ENCODE measurements at regions not wholly inside any gene's neighbourhood (a gene's known extent, or its start where the extent isn't known, plus 50 kb on each side); places are given as distances from the start of the nearest gene placed in this dataset.

- TF ChIP-seq ZNF565 (CRISPR knock-in tag; conservative IDR thresholded peaks at IDR 0.05; ENCODE audit: low read depth) (no peak), PATZ1 (CRISPR knock-in tag; IDR thresholded peaks at IDR 0.05; ENCODE audit: borderline replicate concordance) (no peak), ZNF70 (CRISPR knock-in tag; IDR thresholded peaks at IDR 0.05) (no peak), OSR1 (CRISPR knock-in tag; IDR thresholded peaks at IDR 0.05) (no peak), ARNTL (CRISPR knock-in tag; IDR thresholded peaks at IDR 0.05; ENCODE audit: borderline replicate concordance, low read depth) (no peak), RARB (CRISPR knock-in tag; IDR thresholded peaks at IDR 0.05) (no peak), TOX (CRISPR knock-in tag; IDR thresholded peaks at IDR 0.05; ENCODE audit: borderline replicate concordance) (no peak), ESRRG (CRISPR knock-in tag; IDR thresholded peaks at IDR 0.05) (no peak), SNAI2 (CRISPR knock-in tag; IDR thresholded peaks at IDR 0.05) (no peak), ZFP3 (CRISPR knock-in tag; IDR thresholded peaks at IDR 0.05) (no peak), ISL1 (CRISPR knock-in tag; IDR thresholded peaks at IDR 0.05) (no peak), CSDC2 (CRISPR knock-in tag; IDR thresholded peaks at IDR 0.05) (no peak), BACH2 (CRISPR knock-in tag; IDR thresholded peaks at IDR 0.05; ENCODE audit: borderline replicate concordance) (no peak), TCF4 (CRISPR knock-in tag; IDR thresholded peaks at IDR 0.05; ENCODE audit: borderline replicate concordance) (no peak), ZFP30 (CRISPR knock-in tag; IDR thresholded peaks at IDR 0.05) (no peak), CREB5 (CRISPR knock-in tag; IDR thresholded peaks at IDR 0.05; ENCODE audit: low read depth) (no peak), GLIS3 (CRISPR knock-in tag; IDR thresholded peaks at IDR 0.05) (no peak), ZC3H10 (CRISPR knock-in tag; IDR thresholded peaks at IDR 0.05) (no peak)
- TF ChIP-seq, protein P1, sequence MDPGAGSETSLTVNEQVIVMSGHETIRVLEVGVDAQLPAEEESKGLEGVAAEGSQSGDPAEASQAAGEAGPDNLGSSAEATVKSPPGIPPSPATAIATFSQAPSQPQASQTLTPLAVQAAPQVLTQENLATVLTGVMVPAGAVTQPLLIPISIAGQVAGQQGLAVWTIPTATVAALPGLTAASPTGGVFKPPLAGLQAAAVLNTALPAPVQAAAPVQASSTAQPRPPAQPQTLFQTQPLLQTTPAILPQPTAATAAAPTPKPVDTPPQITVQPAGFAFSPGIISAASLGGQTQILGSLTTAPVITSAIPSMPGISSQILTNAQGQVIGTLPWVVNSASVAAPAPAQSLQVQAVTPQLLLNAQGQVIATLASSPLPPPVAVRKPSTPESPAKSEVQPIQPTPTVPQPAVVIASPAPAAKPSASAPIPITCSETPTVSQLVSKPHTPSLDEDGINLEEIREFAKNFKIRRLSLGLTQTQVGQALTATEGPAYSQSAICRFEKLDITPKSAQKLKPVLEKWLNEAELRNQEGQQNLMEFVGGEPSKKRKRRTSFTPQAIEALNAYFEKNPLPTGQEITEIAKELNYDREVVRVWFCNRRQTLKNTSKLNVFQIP (CRISPR knock-in tag; IDR thresholded peaks at IDR 0.05; ENCODE audit: borderline replicate concordance, low read depth) = no peak
- no peak for ATAC-seq
These were observed 201.8 kb upstream of the LMO3 start for GRCh38 chr12:16807731-16808130.

DNA sequence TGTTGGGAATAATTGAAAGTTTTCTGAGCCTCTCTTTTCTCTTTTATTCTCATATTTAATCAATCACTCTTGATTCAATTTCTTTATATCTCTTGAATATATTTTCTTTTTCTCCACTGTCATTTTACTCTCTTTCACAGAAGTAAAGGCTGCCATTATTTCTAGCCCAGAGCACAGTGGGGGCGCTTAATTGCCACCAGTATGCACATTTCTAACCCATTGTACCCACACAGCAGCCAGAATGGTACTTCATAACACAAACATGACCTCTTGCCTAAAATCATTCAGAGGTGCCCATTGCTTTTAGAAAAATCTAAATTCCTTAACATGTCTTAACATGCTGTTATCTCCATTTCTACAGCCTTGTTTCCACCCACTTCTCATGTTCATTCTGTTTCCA, 190.2 kb upstream of the LMO3 start:
- no peak for ATAC-seq
- TF ChIP-seq PATZ1 (CRISPR knock-in tag; IDR thresholded peaks at IDR 0.05; ENCODE audit: borderline replicate concordance) (no peak), SNAI2 (CRISPR knock-in tag; IDR thresholded peaks at IDR 0.05) (no peak), ZC3H10 (CRISPR knock-in tag; IDR thresholded peaks at IDR 0.05) (no peak), ZFP3 (CRISPR knock-in tag; IDR thresholded peaks at IDR 0.05) (no peak)

GRCh38 chr12:16789204-16789790, 183.3 kb upstream of the LMO3 start:
- TF ChIP-seq ZNF8 (CRISPR knock-in tag; IDR thresholded peaks at IDR 0.05) = no peak
- no peak for TF ChIP-seq ZFP3 (CRISPR knock-in tag; IDR thresholded peaks at IDR 0.05)
- TF ChIP-seq ZFP30 (CRISPR knock-in tag; IDR thresholded peaks at IDR 0.05) = no peak
- no peak for TF ChIP-seq ZC3H10 (CRISPR knock-in tag; IDR thresholded peaks at IDR 0.05)
- no peak for TF ChIP-seq TCF4 (CRISPR knock-in tag; IDR thresholded peaks at IDR 0.05; ENCODE audit: borderline replicate concordance)
- TF ChIP-seq ZNF70 (CRISPR knock-in tag; IDR thresholded peaks at IDR 0.05) = no peak
- TF ChIP-seq SNAI2 (CRISPR knock-in tag; IDR thresholded peaks at IDR 0.05) = no peak
- TF ChIP-seq CREB5 (CRISPR knock-in tag; IDR thresholded peaks at IDR 0.05; ENCODE audit: low read depth) = no peak
- no peak for TF ChIP-seq PATZ1 (CRISPR knock-in tag; IDR thresholded peaks at IDR 0.05; ENCODE audit: borderline replicate concordance)
- no peak for TF ChIP-seq ARNTL (CRISPR knock-in tag; IDR thresholded peaks at IDR 0.05; ENCODE audit: borderline replicate concordance, low read depth)
- no peak for TF ChIP-seq TOX (CRISPR knock-in tag; IDR thresholded peaks at IDR 0.05; ENCODE audit: borderline replicate concordance)
- TF ChIP-seq CSRNP3 (CRISPR knock-in tag; IDR thresholded peaks at IDR 0.05) = no peak
- no peak for TF ChIP-seq ZNF565 (CRISPR knock-in tag; conservative IDR thresholded peaks at IDR 0.05; ENCODE audit: low read depth)
- no peak for ATAC-seq

All from SK-N-SH treated with all-trans-retinoic acid at 6 μM for 48 hours (cell line).